ENCODE measurements at regions not wholly inside any gene's neighbourhood (a gene's known extent, or its start where the extent isn't known, plus 50 kb on each side); places are given as distances from the start of the nearest gene placed in this dataset.

DNA sequence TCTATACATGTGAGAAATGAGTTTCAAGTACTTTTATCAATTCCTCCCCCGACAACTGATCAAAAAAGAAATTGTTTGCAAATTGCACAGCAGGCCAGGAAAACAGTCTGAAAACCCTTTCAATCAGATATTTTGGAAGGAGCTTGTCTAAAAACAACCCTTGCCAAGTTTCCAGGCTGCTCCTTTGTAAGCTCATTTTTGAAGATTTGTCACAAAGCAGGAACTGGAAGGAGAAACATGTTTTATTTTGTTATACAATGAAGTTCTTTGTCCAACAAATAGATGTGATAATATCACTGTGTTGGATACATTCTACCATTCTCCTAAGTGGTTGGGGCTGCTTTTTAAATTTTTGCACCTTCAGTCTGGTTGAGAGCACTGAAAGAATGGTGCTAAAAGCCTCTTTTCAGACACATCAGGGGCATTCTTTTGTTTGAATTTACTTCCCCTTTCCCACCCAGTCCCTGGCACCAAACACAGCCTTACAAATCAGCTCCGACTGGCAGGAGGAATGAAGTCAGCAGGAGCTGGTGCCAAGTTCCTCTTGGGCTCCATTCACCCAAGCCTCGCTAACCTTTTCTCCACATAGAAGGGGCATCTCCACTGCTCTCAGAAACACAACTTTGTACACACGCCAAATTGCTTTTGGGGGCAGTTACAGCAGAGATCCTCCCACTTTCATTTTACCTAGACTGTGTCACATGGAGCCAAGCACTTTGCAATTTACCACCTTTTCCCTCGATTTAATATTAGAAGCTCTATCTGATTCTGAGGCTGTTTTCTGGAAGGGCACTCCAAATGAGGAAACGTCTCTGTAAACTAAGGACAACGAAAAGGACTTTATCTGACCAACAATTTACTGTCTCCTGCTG is 88.0 kb downstream of the C1D start:
- TF ChIP-seq POLR2A (IDR thresholded peaks at IDR 0.05) = no peak
- TF ChIP-seq, protein P1, sequence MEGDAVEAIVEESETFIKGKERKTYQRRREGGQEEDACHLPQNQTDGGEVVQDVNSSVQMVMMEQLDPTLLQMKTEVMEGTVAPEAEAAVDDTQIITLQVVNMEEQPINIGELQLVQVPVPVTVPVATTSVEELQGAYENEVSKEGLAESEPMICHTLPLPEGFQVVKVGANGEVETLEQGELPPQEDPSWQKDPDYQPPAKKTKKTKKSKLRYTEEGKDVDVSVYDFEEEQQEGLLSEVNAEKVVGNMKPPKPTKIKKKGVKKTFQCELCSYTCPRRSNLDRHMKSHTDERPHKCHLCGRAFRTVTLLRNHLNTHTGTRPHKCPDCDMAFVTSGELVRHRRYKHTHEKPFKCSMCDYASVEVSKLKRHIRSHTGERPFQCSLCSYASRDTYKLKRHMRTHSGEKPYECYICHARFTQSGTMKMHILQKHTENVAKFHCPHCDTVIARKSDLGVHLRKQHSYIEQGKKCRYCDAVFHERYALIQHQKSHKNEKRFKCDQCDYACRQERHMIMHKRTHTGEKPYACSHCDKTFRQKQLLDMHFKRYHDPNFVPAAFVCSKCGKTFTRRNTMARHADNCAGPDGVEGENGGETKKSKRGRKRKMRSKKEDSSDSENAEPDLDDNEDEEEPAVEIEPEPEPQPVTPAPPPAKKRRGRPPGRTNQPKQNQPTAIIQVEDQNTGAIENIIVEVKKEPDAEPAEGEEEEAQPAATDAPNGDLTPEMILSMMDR (IDR thresholded peaks at IDR 0.05) = no peak
